ENCODE measurements at regions not wholly inside any gene's neighbourhood (a gene's known extent, or its start where the extent isn't known, plus 50 kb on each side); places are given as distances from the start of the nearest gene placed in this dataset.

- DNase-seq, result no peak
- TF ChIP-seq GATA1 (IDR thresholded peaks at IDR 0.05; ENCODE audit: low read depth, low read length) (no peak), POLR2A (IDR thresholded peaks at IDR 0.05; ENCODE audit: low read length) (no peak)
Observed at GRCh38 chr2:156675896-156676295, 239.7 kb downstream of the GPD2 start.

DNA sequence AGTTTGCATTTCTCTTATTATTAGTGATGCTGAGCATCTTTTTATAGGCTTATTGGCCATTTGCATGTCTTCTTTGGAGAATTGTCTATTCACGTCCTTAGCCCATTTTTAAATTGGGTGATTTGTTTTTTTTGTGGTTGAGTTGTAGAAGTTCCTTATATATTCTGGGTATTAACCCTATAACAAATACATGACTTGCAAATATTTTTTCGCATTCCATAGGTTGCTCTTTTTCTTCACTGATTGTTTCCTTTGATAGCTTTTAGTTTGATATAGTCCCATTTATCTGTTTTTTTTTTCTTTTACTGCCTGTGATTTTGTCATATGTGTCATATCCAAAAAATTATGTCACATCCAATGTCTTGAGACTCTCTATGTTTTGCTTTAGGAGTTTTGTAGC lies 243.6 kb downstream of the GPD2 start:
- no peak for TF ChIP-seq GATA1 (IDR thresholded peaks at IDR 0.05; ENCODE audit: low read depth, low read length)
- no peak for DNase-seq

GRCh38 chr2:156680266-156680665 lies 244.1 kb downstream of the GPD2 start:
- no peak for DNase-seq
- no peak for TF ChIP-seq POLR2A (IDR thresholded peaks at IDR 0.05; ENCODE audit: low read length)
- TF ChIP-seq GATA1 (IDR thresholded peaks at IDR 0.05; ENCODE audit: low read depth, low read length), result no peak

DNA sequence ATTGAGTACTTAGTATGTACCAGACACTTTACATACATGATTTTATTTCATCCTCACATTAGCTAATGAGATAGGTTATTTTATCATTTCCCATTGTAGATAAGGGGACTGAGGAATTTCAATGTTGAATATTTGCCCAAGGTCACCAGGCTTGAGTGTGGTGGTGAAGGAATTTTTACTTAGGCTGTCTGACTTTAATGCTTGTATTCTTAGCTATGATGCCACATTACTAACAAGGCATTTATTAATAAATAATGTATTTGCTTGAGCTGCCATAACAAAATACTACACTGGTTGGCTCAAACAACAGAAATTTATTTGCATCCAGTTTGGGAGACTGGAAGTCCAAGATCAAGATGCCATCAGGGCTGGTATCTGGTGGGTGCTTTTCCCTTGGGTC lies 250.9 kb downstream of the GPD2 start:
- no peak for DNase-seq
- no peak for TF ChIP-seq GATA1 (IDR thresholded peaks at IDR 0.05; ENCODE audit: low read depth, low read length)
- no peak for TF ChIP-seq POLR2A (IDR thresholded peaks at IDR 0.05; ENCODE audit: low read length)

- no peak for DNase-seq
- TF ChIP-seq GATA1 (IDR thresholded peaks at IDR 0.05; ENCODE audit: low read depth, low read length), result no peak
Observed at GRCh38 chr2:156687715-156688114, 251.5 kb downstream of the GPD2 start.

- DNase-seq, result no peak
- no peak for TF ChIP-seq GATA1 (IDR thresholded peaks at IDR 0.05; ENCODE audit: low read depth, low read length)
Observed at GRCh38 chr2:156689939-156690338, 253.8 kb downstream of the GPD2 start.

DNA sequence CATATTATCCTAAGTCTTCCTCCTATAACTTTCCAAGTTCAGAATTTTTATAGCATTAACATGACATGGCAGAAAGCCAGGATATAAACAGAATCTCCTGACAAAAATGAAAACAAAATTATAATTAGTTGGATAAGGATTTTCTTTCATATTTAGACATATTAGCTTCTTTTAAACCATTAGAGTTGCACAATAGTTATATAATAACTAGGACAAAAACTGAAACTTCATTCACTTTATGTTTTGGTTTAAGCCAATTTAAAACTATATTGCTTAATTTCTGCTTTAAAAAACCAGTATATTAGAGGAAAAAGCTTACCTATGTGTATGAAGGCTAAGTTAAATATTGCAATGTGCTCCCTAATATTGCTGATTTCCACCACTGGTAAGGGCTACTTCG lies 254.8 kb downstream of the GPD2 start:
- no peak for DNase-seq
- TF ChIP-seq GATA1 (IDR thresholded peaks at IDR 0.05; ENCODE audit: low read depth, low read length) (no peak), POLR2A (IDR thresholded peaks at IDR 0.05; ENCODE audit: low read length) (no peak)

DNA sequence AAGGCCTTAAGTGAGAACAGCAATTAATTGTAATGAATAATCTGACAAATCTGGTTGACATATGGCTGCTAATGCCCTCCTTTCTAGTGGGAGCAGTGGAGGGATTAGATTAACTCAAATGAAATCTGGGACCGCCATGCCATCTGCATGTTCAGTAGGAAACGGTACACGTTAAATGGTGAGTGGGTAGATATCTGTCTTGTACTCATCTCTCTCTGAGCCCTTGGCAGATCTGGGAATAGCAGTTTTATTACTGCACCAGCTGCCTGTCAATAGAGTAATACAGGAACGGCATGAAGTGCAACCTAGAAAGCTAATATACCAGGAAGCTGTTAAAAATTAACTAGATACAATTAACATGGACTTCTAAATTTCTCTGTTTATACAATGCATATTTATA lies 258.8 kb downstream of the GPD2 start:
- DNase-seq, result no peak
- TF ChIP-seq POLR2A (IDR thresholded peaks at IDR 0.05; ENCODE audit: low read length), result no peak

GRCh38 chr2:156695595-156695994 lies 259.4 kb downstream of the GPD2 start:
- DNase-seq, result no peak

DNA sequence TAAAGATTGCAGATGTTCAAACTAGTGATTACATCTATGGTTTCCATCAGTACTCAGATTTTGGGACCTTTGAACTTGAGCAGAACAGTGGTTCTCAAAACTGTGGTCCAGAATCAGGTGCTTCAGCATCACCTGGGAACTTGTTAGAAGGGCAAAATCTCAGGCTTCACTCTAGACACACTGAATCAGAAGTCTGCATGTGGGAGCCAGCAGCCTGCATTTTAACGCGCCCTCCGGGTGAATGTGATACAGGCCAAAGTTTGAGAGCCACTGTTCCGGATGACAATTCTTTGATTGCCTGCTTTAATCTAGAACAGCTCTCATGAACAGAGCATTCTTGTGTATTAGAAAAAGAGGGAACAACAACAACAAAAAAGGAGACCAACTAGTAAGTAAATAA lies 261.7 kb downstream of the GPD2 start:
- no peak for DNase-seq
- no peak for TF ChIP-seq GATA1 (IDR thresholded peaks at IDR 0.05; ENCODE audit: low read depth, low read length)
- TF ChIP-seq POLR2A (IDR thresholded peaks at IDR 0.05; ENCODE audit: low read length), result no peak

More at GRCh38 chr2:156695595-156695994, 259.4 kb downstream of the GPD2 start:
- TF ChIP-seq POLR2A (IDR thresholded peaks at IDR 0.05; ENCODE audit: low read length) (no peak), GATA1 (IDR thresholded peaks at IDR 0.05; ENCODE audit: low read depth, low read length) (no peak)

DNA sequence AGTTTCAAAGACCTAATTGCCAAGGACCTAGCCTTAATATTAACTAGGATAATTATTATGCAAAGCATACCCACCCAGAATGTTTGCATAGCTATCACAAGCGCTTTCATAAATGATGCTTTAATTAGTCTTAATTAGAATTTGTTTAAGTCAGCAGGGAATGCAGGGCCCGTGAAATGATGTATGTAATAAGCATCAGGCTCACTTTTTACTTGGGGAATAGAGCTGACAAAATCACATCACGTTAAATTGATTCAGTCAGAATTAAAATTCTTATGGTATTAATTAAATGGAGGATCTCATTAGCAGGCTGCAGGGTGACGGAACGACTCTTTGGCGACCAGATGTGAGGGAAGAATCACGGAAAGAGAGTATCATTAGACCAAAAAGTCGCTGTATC lies 264.5 kb downstream of the GPD2 start:
- no peak for DNase-seq
- TF ChIP-seq GATA1 (IDR thresholded peaks at IDR 0.05; ENCODE audit: low read depth, low read length) (no peak), POLR2A (IDR thresholded peaks at IDR 0.05; ENCODE audit: low read length) (no peak)

DNA sequence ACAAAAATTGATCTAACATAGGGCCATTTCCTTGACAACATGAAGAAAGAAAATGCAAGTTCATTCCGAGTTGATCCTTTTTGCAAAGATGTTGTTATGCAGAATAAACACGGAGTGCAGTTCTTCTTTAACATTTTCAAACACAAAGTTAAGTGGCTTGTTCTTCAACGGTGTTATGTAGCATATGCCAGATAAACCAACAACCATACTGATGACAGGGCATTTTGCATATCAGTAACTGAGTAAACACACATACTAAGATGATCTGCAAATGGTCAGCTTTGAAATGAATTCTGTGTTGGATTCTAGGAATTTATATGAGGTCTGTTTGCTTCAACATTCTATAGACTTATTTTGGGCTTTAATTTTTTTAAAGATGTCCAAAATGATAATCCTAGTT lies 266.4 kb downstream of the GPD2 start:
- DNase-seq, result peak; percentile 44 to 52
- TF ChIP-seq GATA1 (IDR thresholded peaks at IDR 0.05; ENCODE audit: low read depth, low read length) (no peak), POLR2A (IDR thresholded peaks at IDR 0.05; ENCODE audit: low read length) (no peak)

DNA sequence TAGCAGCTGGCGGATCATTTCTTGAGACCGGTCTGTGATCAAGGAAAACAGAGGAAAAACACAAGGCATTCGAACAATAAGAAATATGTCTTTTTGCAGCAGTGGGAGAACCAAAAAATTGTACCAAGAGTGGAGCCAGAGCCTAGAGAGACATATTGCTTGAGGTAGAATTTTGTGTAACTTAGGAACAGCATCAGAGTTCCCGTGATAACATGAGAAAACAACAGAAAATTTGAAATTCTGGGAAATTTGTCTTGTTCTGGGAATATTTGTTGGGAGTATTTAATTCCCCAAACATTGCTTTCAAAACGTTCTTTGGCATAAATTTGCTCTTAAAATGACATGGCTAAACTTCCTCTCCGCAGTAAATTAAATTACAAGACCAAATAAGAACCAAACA lies 267.5 kb downstream of the GPD2 start:
- no peak for TF ChIP-seq GATA1 (IDR thresholded peaks at IDR 0.05; ENCODE audit: low read depth, low read length)
- TF ChIP-seq POLR2A (IDR thresholded peaks at IDR 0.05; ENCODE audit: low read length), result no peak
- DNase-seq, result no peak

GRCh38 chr2:156704132-156704531 lies 268.0 kb downstream of the GPD2 start:
- no peak for DNase-seq

DNA sequence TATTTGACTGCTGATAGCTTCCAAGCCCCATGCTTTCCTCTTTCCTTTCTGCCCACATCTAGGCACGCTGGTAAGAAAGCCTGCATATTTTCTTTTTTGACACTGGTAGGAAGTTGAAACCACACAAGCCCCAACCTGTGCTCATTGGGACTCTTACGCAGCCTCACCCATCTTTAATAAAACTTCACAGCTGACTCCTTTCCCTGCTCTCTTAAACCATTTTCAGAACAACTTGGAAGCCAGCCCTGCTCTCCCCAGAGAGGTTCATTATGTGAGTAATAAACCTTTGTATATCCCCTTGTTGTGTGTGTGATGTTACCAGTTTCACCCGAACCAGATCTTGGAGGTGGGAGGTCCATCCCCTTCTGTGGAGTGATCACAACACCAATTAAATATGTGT lies 268.4 kb downstream of the GPD2 start:
- DNase-seq, result no peak
- TF ChIP-seq GATA1 (IDR thresholded peaks at IDR 0.05; ENCODE audit: low read depth, low read length) (no peak), POLR2A (IDR thresholded peaks at IDR 0.05; ENCODE audit: low read length) (no peak)

More at GRCh38 chr2:156704132-156704531, 268.0 kb downstream of the GPD2 start:
- TF ChIP-seq GATA1 (IDR thresholded peaks at IDR 0.05; ENCODE audit: low read depth, low read length) (no peak), POLR2A (IDR thresholded peaks at IDR 0.05; ENCODE audit: low read length) (no peak)

DNA sequence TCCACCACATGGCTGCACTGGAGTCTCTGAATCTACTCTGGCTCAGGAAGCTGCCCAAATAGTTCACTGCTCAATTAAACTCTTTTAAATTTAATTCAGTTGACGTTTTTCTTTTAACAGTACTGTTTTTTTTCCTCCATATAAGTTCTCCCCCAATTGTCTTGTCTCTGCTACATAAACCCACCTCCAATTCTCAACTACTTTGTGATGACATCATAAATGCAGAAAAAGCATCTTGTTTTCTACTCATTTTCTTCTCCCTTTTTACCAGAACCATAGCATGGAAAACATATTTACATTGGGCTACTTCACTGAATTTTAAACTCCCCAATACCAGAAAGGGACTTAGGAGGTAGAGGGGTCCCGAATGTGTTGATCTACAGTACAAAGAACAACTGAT lies 270.4 kb downstream of the GPD2 start:
- no peak for TF ChIP-seq GATA1 (IDR thresholded peaks at IDR 0.05; ENCODE audit: low read depth, low read length)
- no peak for TF ChIP-seq POLR2A (IDR thresholded peaks at IDR 0.05; ENCODE audit: low read length)

More for the DNA sequence above, 270.4 kb downstream of the GPD2 start:
- DNase-seq, result no peak

Measured in erythroblast (primary cell).